Osteocyte (in vitro differentiated cells): ENCODE measurements at regions not wholly inside any gene's neighbourhood (a gene's known extent, or its start where the extent isn't known, plus 50 kb on each side); places are given as distances from the start of the nearest gene placed in this dataset.

Source experiments
- DNase-seq: peaks from one replicate; pipeline ENCODE4 v3.0.0; 2021; ENCODE audit warnings: mixed read lengths; ENCODE audit not compliant: unreplicated experiment; ENCODE audit errors: extremely low spot score
- H3K27ac Mint-ChIP-seq: one replicate; pipeline ENCODE4 v1.8.0; 2021; ENCODE audit warnings: mild to moderate bottlenecking, mixed read lengths; ENCODE audit not compliant: unreplicated experiment
- H3K27me3 Mint-ChIP-seq: one replicate; pipeline ENCODE4 v1.8.0; 2021; ENCODE audit warnings: mixed read lengths; ENCODE audit not compliant: unreplicated experiment
- H3K36me3 Mint-ChIP-seq: one replicate; pipeline ENCODE4 v1.8.0; 2021; ENCODE audit warnings: mixed read lengths; ENCODE audit not compliant: unreplicated experiment
- H3K4me1 Mint-ChIP-seq: one replicate; pipeline ENCODE4 v1.8.0; 2021; ENCODE audit warnings: mixed read lengths; ENCODE audit not compliant: unreplicated experiment
- H3K4me3 Mint-ChIP-seq: one replicate; pipeline ENCODE4 v1.8.0; 2021; ENCODE audit warnings: mild to moderate bottlenecking, moderate library complexity, mixed read lengths; ENCODE audit not compliant: unreplicated experiment
- H3K9me3 Mint-ChIP-seq: one replicate; pipeline ENCODE4 v1.8.0; 2021; ENCODE audit warnings: mixed read lengths; ENCODE audit not compliant: unreplicated experiment
- CTCF ChIP-seq: fragments of 200-600 bp; sonication (generic); IDR thresholded peaks from 2 replicates; pipeline ENCODE4 v1.5.0; 2021; ENCODE audit warnings: antibody characterized with exemption, mild to moderate bottlenecking, moderate library complexity

DNA sequence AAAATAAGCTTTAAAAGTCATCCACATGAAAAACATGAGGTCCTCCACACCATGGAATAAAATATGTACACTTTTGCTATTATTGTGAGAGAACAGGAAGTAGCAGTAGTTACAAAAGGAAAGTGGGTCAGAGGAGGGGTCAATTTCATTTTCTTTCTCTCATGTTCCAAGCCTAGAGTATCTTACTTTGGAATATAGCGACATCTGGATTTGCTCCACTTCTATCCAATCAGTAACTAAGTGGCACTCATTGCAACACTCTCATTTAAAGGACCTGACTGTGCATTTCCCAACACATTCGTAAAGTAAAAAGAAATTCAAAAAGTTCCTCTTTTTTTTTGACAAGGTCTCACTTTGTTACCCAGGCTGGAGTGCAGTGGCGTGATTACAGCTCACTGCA is 637.3 kb downstream of the TUSC7 start:
- H3K36me3 Mint-ChIP-seq, result no peaks in the 10 kb centered on the region
- TF ChIP-seq CTCF, result no peak
- H3K4me3 Mint-ChIP-seq, result no peak overlapping the region
- peaks cover 2% of the 10 kb centered on the region for H3K4me1 Mint-ChIP-seq
- no peak overlapping the region for H3K27ac Mint-ChIP-seq
- H3K27me3 Mint-ChIP-seq, result peaks cover 15% of the 10 kb centered on the region
- no peaks in the 10 kb centered on the region for H3K9me3 Mint-ChIP-seq
- DNase-seq, result no peak

DNA sequence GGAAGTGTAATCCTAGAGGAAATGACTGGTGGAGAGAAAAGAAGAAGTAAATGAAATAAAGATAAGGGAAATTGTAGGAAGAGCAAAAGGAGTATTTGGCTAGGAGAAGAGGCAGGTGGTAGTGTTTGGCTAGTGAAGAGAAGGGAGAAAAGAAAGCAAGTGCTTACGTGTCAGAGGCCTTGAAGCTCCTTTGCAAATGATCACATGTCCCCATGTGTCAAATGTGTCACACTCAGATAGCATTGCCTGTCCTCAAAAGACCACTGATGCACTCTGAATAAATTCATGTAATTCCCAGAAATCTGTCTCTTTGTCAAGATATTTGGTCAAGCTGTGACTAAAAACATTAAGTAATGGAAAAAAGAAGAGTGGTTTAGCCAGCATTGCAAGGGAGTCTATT is 639.3 kb downstream of the TUSC7 start:
- TF ChIP-seq CTCF, result no peak
- Mint-ChIP-seq H3K4me1 (peaks cover 2% of the 10 kb centered on the region), H3K27ac (no peak overlapping the region), H3K27me3 (peaks cover 12% of the 10 kb centered on the region), H3K36me3 (no peaks in the 10 kb centered on the region), H3K9me3 (no peaks in the 10 kb centered on the region), H3K4me3 (no peak overlapping the region)
- DNase-seq, result no peak

GRCh38 chr3:117349566-117349965 is 640.0 kb downstream of the TUSC7 start:
- H3K27ac Mint-ChIP-seq, result no peak overlapping the region

GRCh38 chr3:117350371-117350770 is 640.8 kb downstream of the TUSC7 start:
- Mint-ChIP-seq H3K4me1 (peaks cover 2% of the 10 kb centered on the region), H3K27me3 (peaks cover 7% of the 10 kb centered on the region), H3K4me3 (no peak overlapping the region), H3K9me3 (no peaks in the 10 kb centered on the region), H3K27ac (no peak overlapping the region), H3K36me3 (no peaks in the 10 kb centered on the region)
- DNase-seq, result no peak
- TF ChIP-seq CTCF, result no peak

More at GRCh38 chr3:117349566-117349965, 640.0 kb downstream of the TUSC7 start:
- TF ChIP-seq CTCF, result no peak
- no peaks in the 10 kb centered on the region for H3K9me3 Mint-ChIP-seq
- no peaks in the 10 kb centered on the region for H3K36me3 Mint-ChIP-seq
- H3K27me3 Mint-ChIP-seq, result peaks cover 7% of the 10 kb centered on the region
- DNase-seq, result no peak
- H3K4me1 Mint-ChIP-seq, result peaks cover 2% of the 10 kb centered on the region
- no peak overlapping the region for H3K4me3 Mint-ChIP-seq

- H3K9me3 Mint-ChIP-seq, result peaks cover 4% of the 10 kb centered on the region
- no peak for DNase-seq
- no peaks in the 10 kb centered on the region for H3K27me3 Mint-ChIP-seq
- H3K4me3 Mint-ChIP-seq, result no peak overlapping the region
- H3K36me3 Mint-ChIP-seq, result no peaks in the 10 kb centered on the region
- H3K27ac Mint-ChIP-seq, result no peak overlapping the region
- H3K4me1 Mint-ChIP-seq, result no peaks in the 10 kb centered on the region
- peak; percentile 56 for TF ChIP-seq CTCF
Observed at GRCh38 chr3:117355566-117355965, 646.0 kb downstream of the TUSC7 start.
